Common myeloid progenitor, CD34-positive (primary cell): ENCODE measurements at regions not wholly inside any gene's neighbourhood (a gene's known extent, or its start where the extent isn't known, plus 50 kb on each side); places are given as distances from the start of the nearest gene placed in this dataset.

Experiments
- CTCF ChIA-PET: fragments of 350-600 bp; sonication (Branson Sonifier 250); formaldehyde crosslinking; loops from one replicate; lab custom pipeline; 2021; ENCODE audit warnings: antibody characterized with exemption; lab: Charles Lee
- POLR2A ChIA-PET: fragments of 350-600 bp; sonication (Branson Sonifier 250); formaldehyde crosslinking; loops from one replicate; lab custom pipeline; 2021; ENCODE audit warnings: antibody characterized with exemption; lab: Charles Lee
- DNase-seq, 3 donors: peaks; one replicate each; pipeline versions ENCODE4 v3.0.0 to v3.0.0-alpha.2; 2013
- H3K27ac ChIP-seq, 2 experiments: 1 replicate in 1 of 2; 2 replicates in 1 of 2; pipeline ENCODE4 v1.7.0; 2013; ENCODE audit warnings: inconsistent platforms in 2 of 2, low read length in 2 of 2, mild to moderate bottlenecking in 2 of 2, low read depth in 1 of 2, moderate library complexity in 1 of 2; ENCODE audit not compliant: severe bottlenecking in 2 of 2, insufficient read depth in 1 of 2, poor library complexity in 1 of 2
- H3K27me3 ChIP-seq, 5 experiments: replicated peaks in 2 of 5; 1 replicate in 3 of 5; 2 replicates in 2 of 5; pipeline versions ENCODE4 v1.6.1 to v1.7.0; 2013; ENCODE audit warnings: low read length in 4 of 5, mild to moderate bottlenecking in 2 of 5, moderate library complexity in 2 of 5, inconsistent platforms in 1 of 5; ENCODE audit not compliant: insufficient read depth in 5 of 5, control insufficient read depth in 4 of 5
- H3K36me3 ChIP-seq, 4 experiments: 1 replicate in 2 of 4; 2 replicates in 2 of 4; pipeline versions ENCODE4 v1.6.1 to v1.7.0; 2013; ENCODE audit warnings: low read length in 3 of 4, control low read depth in 1 of 4, mild to moderate bottlenecking in 1 of 4; ENCODE audit not compliant: control insufficient read depth in 4 of 4, insufficient read depth in 4 of 4
- H3K4me1 ChIP-seq, 4 experiments: 1 replicate in 3 of 4; 2 replicates in 1 of 4; pipeline versions ENCODE4 v1.6.1 to v1.7.1; 2013; ENCODE audit warnings: low read length in 3 of 4, mild to moderate bottlenecking in 3 of 4, control low read depth in 1 of 4, inconsistent platforms in 1 of 4, moderate library complexity in 1 of 4; ENCODE audit not compliant: control insufficient read depth in 4 of 4, insufficient read depth in 4 of 4; ENCODE audit errors: control extremely low read depth in 1 of 4
- H3K4me3 ChIP-seq, 7 experiments: 1 replicate in 4 of 7; 2 replicates in 3 of 7; pipeline versions ENCODE4 v1.5.1 to v1.7.0; 2013; ENCODE audit warnings: mild to moderate bottlenecking in 7 of 7, low read length in 6 of 7, moderate library complexity in 6 of 7, inconsistent platforms in 2 of 7, low read depth in 2 of 7, control low read depth in 1 of 7; ENCODE audit not compliant: insufficient read depth in 4 of 7, control insufficient read depth in 1 of 7; ENCODE audit errors: extremely low read depth in 1 of 7
- H3K9me3 ChIP-seq, 5 experiments: 1 replicate in 4 of 5; 2 replicates in 1 of 5; pipeline versions ENCODE4 v1.6.1 to v1.7.1; 2013; ENCODE audit warnings: low read length in 4 of 5, mild to moderate bottlenecking in 2 of 5, inconsistent platforms in 1 of 5, low read depth in 1 of 5, moderate library complexity in 1 of 5; ENCODE audit not compliant: control insufficient read depth in 4 of 5, insufficient read depth in 2 of 5; ENCODE audit errors: control extremely low read depth in 1 of 5
- WGBS: methylation state at CpG from one replicate; pipeline ENCODE4 v1.1.5; 2013; ENCODE audit not compliant: insufficient coverage; 5-methylcytosine and 5-hydroxymethylcytosine counted together

DNA sequence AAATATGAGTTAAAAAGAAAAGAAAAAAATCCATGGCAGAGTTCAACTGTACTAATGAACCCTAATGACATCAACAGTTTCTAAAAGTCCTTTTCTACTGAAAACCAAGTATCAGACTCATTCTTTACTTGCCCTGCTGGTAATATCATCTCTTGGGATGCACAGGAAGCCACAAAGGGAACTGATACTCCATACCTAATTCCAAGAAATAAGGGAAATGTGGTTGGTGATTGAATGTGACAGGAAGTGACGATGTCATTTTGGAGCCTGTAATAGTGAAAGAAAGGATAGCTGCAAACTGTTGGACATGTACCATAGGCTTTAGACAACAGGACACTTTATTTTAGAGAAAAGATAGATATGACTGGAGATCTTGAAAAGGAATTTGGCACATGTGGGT is 98.7 kb upstream of the VAV3 start:
- Histone ChIP-seq H3K4me3 (no peak overlapping the region), H3K9me3 (peaks cover 0 to 9% (median 4%) of the 10 kb centered on the region in 5 experiments), H3K27me3 (no peaks in the 10 kb centered on the region), H3K27ac (no peak overlapping the region), H3K4me1 (peaks cover 0 to 12% (median 10%) of the 10 kb centered on the region in 4 experiments), H3K36me3 (no peaks in the 10 kb centered on the region)
- CTCF ChIA-PET, result no interaction called here
- peak in 1 of 3 donors; percentile 59 for DNase-seq
- no CpG with 5 or more reads among the region's 1 CpG for WGBS
- POLR2A ChIA-PET, result no interaction called here

DNA sequence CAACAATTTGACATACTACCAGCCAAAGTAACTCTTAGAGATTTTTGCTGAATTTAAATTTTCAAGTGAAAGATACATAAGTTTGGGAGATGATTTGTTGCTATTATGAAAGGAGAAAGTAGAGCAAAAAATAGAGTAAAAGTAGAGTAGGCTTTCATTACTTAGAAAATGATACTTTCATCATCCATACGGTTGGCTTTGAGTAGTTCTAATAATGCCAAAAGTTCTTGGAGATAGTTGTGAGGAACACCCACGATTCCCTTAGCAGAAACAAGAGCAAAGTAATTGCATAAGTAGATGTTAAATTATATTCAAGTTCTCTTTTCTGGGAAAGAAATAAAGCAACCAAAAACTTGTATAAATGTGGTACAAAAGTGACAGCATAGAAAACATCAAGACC is 95.0 kb upstream of the VAV3 start:
- Histone ChIP-seq H3K9me3 (peaks cover 0 to 9% (median 4%) of the 10 kb centered on the region in 5 experiments), H3K4me3 (no peak overlapping the region), H3K4me1 (peaks cover 4 to 26% (median 18%) of the 10 kb centered on the region in 4 experiments), H3K27me3 (no peaks in the 10 kb centered on the region), H3K36me3 (no peaks in the 10 kb centered on the region), H3K27ac (no peak overlapping the region)
- ChIA-PET POLR2A (no interaction called here), CTCF (interaction anchor here (1.6 kb wide), 1 partner anchor 10 kb away, joined by 6 read pairs; no protein-coding TSS in a partner anchor)
- WGBS, result no CpG with 5 or more reads among the region's 2 CpGs
- DNase-seq, result no peak

DNA sequence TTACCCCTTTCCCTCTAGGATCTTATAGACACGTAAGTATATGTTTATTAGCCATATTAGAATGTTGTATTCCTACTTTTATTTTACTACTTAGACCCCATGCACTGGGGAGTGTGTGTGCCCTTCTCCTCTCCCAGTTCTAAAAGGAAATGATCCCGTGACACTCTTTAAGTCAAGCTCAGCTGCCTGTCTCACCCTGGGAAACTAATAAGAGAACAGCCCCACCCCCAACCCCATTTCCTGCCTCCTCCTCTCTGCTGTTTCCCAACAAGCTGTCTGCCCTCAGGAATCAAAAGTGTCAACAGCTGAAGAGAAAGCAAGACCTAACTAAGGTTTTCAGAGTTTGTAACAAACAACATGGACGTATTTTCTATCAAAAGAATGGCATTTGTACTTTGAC is 92.6 kb upstream of the VAV3 start:
- no peak overlapping the region for H3K27ac ChIP-seq
- no peak for DNase-seq
- no peaks in the 10 kb centered on the region for H3K27me3 ChIP-seq
- H3K9me3 ChIP-seq, result peaks cover 0 to 7% (median 2%) of the 10 kb centered on the region in 5 experiments
- CTCF ChIA-PET, result no interaction called here
- no peak overlapping the region for H3K4me3 ChIP-seq
- no peaks in the 10 kb centered on the region for H3K36me3 ChIP-seq
- POLR2A ChIA-PET, result no interaction called here
- WGBS, result 90% methylated on average over 2 of the region's 3 CpGs
- H3K4me1 ChIP-seq, result peaks cover 12 to 42% (median 37%) of the 10 kb centered on the region in 4 experiments

DNA sequence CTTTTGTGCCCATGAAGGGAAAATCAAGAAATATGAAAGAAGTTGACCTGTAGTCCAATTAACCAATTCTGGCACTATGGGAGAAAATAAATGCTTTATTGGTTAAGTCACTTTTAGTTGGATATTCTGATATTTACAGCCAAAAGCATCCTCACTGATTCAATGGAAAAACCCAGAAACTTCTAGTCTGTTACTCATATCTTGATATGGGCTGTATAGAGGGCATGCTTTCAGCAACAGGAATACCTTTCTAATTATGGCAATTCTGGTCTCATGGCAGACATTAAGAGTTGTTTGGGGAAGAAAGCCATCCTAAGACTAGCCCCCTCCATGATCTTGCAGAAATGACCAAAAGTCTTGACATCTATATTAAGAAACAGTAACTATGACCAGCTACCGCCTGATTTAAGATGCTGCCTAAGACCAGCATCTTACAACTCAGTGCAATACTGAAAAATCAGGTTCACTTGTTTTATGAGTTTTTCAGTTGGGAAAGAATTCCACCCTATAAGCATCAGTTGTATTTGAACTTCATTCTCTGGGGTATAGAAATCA is 91.5 kb upstream of the VAV3 start:
- WGBS, result no CpG with 5 or more reads among the region's 1 CpG
- H3K9me3 ChIP-seq, result peaks cover 0 to 2% (median under 1%) of the 10 kb centered on the region in 5 experiments
- POLR2A ChIA-PET, result no interaction called here
- H3K4me3 ChIP-seq, result no peak overlapping the region
- no peak overlapping the region for H3K27ac ChIP-seq
- H3K27me3 ChIP-seq, result no peaks in the 10 kb centered on the region
- H3K4me1 ChIP-seq, result peaks cover 22 to 53% (median 48%) of the 10 kb centered on the region in 4 experiments
- CTCF ChIA-PET, result no interaction called here
- DNase-seq, result no peak
- no peaks in the 10 kb centered on the region for H3K36me3 ChIP-seq

DNA sequence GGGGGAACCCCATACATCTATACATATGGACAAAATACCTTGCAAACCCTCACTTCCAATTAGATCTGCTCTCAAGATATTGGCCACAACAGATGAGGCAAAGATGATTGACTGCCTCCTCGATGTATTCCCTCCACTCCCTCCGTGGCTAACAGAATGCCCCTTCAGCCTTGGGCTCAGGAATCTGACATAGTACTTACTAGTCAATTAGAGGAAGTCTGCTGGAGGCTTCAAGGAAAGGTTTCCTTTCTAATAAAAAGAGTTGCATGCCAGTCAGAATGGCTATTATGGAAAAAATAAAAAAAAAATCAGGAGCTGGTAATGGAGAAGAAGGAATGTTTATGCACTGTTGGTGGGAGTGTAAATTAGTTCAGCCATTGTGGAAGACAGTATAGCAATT is 90.4 kb upstream of the VAV3 start:
- DNase-seq, result peak in 1 of 3 donors; percentile 42
- Histone ChIP-seq H3K36me3 (no peaks in the 10 kb centered on the region), H3K27me3 (no peaks in the 10 kb centered on the region), H3K4me1 (peaks cover 28 to 64% (median 59%) of the 10 kb centered on the region in 4 experiments), H3K4me3 (no peak overlapping the region), H3K27ac (peak overlapping the region in 1 of 2 experiments; percentile 15), H3K9me3 (peaks cover 0 to 2% (median 0%) of the 10 kb centered on the region in 5 experiments)
- CTCF ChIA-PET, result interaction anchor here (0.6 to 1.7 kb wide), 2 partner anchors 23 to 275 kb away, joined by 3 read pairs; no protein-coding TSS in a partner anchor
- WGBS, result 66% methylated on average over 2 of the region's 2 CpGs
- POLR2A ChIA-PET, result no interaction called here

DNA sequence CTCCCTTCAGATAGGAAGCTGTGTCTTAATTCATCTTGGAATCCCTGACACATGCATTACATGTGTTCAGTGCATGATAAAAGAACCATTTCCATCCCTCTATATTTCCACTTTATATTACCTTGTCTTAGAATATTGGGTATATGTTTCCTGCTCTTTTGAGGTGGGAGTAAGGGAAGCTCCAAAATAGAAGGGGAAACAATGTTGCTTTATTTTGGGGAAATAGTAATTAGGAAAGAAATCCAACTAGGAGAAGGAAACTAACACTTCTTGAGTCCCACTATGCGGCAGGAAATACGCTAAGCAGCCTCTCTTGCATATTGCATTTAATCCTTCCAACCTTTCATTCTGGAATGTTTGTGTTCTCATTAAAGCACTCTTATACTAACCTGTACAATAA is 89.4 kb upstream of the VAV3 start:
- H3K4me1 ChIP-seq, result peaks cover 38 to 73% (median 69%) of the 10 kb centered on the region in 4 experiments
- DNase-seq, result peak in 1 of 3 donors; percentile 48
- ChIA-PET CTCF (interaction anchor here (1.7 to 3.3 kb wide), 2 partner anchors 24 to 272 kb away, joined by 3 to 10 read pairs; no protein-coding TSS in a partner anchor), POLR2A (no interaction called here)
- no CpG with 5 or more reads among the region's 2 CpGs for WGBS
- H3K9me3 ChIP-seq, result peaks cover 0 to 2% (median 0%) of the 10 kb centered on the region in 5 experiments
- no peak overlapping the region for H3K4me3 ChIP-seq
- H3K27ac ChIP-seq, result no peak overlapping the region
- no peaks in the 10 kb centered on the region for H3K27me3 ChIP-seq
- no peaks in the 10 kb centered on the region for H3K36me3 ChIP-seq

DNA sequence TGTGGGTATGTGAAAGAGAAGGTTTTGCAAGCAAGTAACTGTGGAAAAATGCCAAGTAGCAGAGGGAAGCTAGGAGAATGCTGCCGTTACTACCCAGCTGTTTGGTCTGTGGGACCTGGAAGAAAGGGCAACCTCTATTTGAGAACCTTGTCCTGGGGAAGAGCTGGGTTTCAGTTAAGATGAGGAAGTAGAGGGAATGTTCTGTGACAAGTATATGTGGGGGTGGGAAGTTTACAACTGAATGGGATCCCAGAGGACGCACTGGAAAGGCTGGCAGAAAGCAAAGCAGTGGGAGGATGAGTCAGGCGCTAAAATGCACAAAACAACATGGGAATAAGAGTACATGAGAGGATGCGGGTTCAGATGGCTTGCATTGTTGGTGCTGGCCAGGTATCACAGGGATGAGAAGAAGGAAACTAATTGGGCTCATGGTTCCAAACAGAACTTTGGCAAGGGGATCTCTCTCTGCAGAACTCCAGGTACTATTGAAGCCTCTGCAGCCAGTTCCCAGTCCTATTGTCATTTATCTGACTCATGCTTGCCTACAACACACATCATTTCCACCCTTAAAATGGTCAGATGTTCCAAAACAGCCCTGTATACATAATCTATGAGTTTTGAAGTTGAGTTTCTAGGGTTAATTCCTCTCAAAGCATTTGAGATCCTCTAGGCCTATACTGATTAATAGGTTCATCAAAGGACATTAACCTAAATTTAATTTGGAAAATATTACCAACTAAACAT is 88.5 kb upstream of the VAV3 start:
- H3K27me3 ChIP-seq, result no peaks in the 10 kb centered on the region
- ChIA-PET POLR2A (no interaction called here), CTCF (interaction anchor here (1.5 to 3.3 kb wide), 5 partner anchors 8 to 271 kb away, joined by 4 to 10 read pairs (median 5); no protein-coding TSS in a partner anchor)
- H3K9me3 ChIP-seq, result peaks cover 0 to 6% (median 0%) of the 10 kb centered on the region in 5 experiments
- H3K36me3 ChIP-seq, result no peaks in the 10 kb centered on the region
- WGBS, result 64% methylated on average over 4 of the region's 4 CpGs
- peak overlapping the region; percentile 3 to 52 for H3K27ac ChIP-seq
- H3K4me1 ChIP-seq, result peaks cover 42 to 81% (median 78%) of the 10 kb centered on the region in 4 experiments
- H3K4me3 ChIP-seq, result peak overlapping the region in 3 of 7 experiments; percentile 20 to 32 (median 23)
- peak in 1 of 3 donors; percentile 44 for DNase-seq
